Muscle layer of duodenum (tissue), 2 donors: ENCODE measurements at regions not wholly inside any gene's neighbourhood (a gene's known extent, or its start where the extent isn't known, plus 50 kb on each side); places are given as distances from the start of the nearest gene placed in this dataset.

Experiments used
- H3K27ac ChIP-seq: one replicate; pipeline ENCODE4 v1.7.0; 2013; ENCODE audit warnings: mild to moderate bottlenecking, low read length
- H3K27me3 ChIP-seq: one replicate; pipeline ENCODE4 v1.7.0; 2013; ENCODE audit warnings: low read depth, mild to moderate bottlenecking, control low read depth, low read length
- H3K36me3 ChIP-seq, 2 donors: one replicate each; pipeline ENCODE4 v1.7.0; 2013; ENCODE audit warnings: low read length in 2 of 2, control low read depth in 1 of 2, mild to moderate bottlenecking in 1 of 2; ENCODE audit not compliant: insufficient read depth in 2 of 2, control insufficient read depth in 1 of 2
- H3K4me1 ChIP-seq, 2 donors: one replicate each; pipeline ENCODE4 v1.7.0; 2013; ENCODE audit warnings: low read length in 2 of 2, mild to moderate bottlenecking in 2 of 2, control low read depth in 1 of 2, moderate library complexity in 1 of 2; ENCODE audit not compliant: insufficient read depth in 2 of 2, control insufficient read depth in 1 of 2
- H3K4me3 ChIP-seq, 2 donors: one replicate each; pipeline ENCODE4 v1.7.0; 2013; ENCODE audit warnings: low read length in 2 of 2, low read depth in 1 of 2, mild to moderate bottlenecking in 1 of 2
- H3K9me3 ChIP-seq, 2 donors: one replicate each; pipeline ENCODE4 v1.7.0; 2013; ENCODE audit warnings: low read length in 2 of 2, control low read depth in 1 of 2, mild to moderate bottlenecking in 1 of 2; ENCODE audit not compliant: control insufficient read depth in 1 of 2
- donor health status: healthy.

DNA sequence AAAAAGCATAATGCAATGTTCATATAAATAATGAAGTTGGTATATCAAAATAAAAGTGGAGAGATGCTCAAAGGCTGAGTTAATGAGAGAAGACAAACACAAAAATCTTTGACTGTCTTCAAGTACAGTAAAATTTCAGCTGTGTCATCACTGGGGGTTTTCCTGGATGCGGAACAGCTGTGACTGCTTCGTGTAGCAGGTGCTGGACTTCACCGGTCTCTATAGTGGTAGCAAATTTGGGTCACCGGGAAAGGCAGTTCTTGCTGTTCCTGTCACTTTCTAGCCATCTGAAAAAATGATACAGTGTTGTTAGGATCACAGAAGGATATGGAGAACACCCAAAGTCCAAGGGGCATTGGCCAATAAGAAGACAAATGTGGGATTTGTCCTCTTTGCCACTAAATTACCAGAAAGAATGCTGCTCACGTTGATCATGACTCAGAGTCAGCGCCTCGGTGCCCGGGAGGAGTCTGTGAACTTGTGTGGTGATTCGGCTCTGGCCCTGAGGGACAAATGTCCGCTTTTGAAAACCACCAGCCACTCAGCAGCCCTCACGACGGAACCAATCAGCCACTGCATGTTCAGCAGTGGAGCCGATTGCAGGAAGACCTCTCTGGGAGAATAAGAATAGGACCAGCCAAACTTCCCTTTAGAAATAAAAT, 230.1 kb upstream of the FAT1 start:
- Histone ChIP-seq H3K4me3 (no peak overlapping the region), H3K36me3 (no peaks in the 10 kb centered on the region), H3K27ac (no peak overlapping the region), H3K27me3 (no peaks in the 10 kb centered on the region), H3K9me3 (no peaks in the 10 kb centered on the region), H3K4me1 (no peaks in the 10 kb centered on the region)

DNA sequence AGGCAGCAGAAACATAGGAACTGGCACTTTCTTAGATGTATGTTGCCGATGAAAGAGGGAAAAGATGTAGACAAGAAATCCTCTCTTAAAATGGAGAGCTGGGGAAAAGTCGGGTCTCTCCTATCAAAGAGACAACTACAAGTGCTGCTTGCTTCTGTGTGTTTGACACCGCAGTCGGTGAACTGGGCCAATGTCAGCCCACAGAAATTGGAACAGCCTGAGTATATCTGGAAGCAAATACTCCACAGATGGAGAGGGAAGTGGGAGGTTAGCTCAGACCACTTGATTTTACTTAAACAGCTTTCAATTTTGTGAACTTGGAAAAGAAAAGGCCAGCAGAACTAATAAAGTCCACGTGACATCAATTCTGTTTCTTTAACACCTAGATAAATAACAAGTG, 230.9 kb upstream of the FAT1 start:
- Histone ChIP-seq H3K36me3 (no peaks in the 10 kb centered on the region), H3K27me3 (no peaks in the 10 kb centered on the region), H3K4me3 (no peak overlapping the region), H3K4me1 (no peaks in the 10 kb centered on the region), H3K27ac (no peak overlapping the region), H3K9me3 (no peaks in the 10 kb centered on the region)

DNA sequence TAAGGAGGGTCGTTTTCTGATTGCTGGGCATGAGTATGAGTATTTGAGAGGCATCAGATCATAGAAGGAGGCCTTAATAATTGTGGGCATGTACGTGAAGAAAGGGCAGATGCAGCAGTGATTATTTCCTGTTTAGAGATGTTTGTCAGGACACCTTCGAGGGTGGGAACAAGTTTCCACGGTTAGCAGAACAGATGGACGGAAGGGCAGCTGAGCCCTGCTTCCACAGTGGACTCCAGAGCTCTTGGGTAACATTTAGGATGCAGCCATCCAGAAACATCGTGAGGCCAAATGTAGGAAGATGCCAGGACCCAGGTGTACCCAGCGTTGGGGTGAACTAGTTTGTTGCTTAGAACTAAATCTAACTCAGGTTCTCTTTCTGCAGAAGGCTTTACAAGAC, 231.3 kb upstream of the FAT1 start:
- no peaks in the 10 kb centered on the region for H3K27me3 ChIP-seq
- no peaks in the 10 kb centered on the region for H3K9me3 ChIP-seq
- no peak overlapping the region for H3K27ac ChIP-seq
- no peaks in the 10 kb centered on the region for H3K4me1 ChIP-seq
- H3K4me3 ChIP-seq: no peak overlapping the region
- no peaks in the 10 kb centered on the region for H3K36me3 ChIP-seq

DNA sequence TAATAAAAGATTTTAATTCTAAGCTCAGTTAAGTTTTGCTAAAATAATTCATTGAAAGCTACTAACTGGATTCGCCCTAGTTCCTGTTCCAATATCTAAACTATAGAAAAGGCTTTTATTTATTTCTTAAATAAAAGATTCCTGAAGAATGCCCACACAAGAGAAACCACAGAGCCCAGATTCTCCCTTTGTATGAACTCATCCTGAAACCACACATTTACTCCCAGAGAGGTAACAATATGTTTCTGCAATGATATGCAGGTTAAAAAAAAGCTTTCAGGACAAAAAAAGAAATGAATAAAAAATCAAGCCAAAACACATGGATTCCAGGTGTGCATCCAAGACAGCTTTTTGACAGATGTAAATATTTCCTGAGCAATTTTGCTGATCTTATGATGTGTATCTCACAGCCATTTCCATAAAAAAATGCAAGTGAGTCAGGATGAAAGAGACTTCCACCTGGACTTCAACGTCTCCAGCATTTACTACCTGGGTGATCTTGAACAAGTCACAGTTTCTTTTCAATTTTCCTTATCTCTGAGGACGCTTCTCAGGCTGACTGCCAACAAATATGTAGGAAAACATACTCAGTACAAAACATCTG, 234.4 kb upstream of the FAT1 start:
- no peaks in the 10 kb centered on the region for H3K36me3 ChIP-seq
- H3K27ac ChIP-seq: no peak overlapping the region
- no peaks in the 10 kb centered on the region for H3K4me1 ChIP-seq
- no peaks in the 10 kb centered on the region for H3K9me3 ChIP-seq
- H3K27me3 ChIP-seq: no peaks in the 10 kb centered on the region
- H3K4me3 ChIP-seq: no peak overlapping the region

DNA sequence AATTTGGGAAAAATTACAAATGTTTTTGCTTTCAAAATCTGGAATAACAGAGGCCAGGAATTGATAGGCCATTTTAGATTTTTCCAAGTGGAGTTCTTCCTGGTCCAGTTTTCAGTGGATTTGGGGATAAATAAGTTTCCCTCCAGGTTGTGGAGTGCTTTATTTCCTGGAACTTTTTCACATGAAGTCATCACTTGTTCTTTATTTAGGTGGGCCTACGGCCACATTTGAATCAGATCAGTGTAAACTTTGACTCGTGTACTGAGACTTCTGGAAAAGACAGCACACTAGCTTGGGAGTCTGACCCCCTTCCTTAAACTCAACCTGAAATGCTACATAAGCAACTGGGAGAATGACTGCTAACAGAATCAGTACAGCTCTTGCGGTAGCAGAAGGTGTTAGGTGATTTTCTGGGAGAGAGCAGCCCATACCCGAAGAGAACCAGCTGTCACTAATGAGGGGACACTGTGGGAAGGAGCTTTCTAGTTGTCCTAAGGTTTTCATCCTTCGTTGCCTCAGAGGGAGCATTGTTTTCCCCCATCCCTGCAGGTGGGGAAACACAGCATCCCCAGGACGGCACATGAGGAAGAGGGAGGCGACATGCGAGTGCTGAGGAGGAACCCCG, 235.2 kb upstream of the FAT1 start:
- Histone ChIP-seq H3K36me3 (no peaks in the 10 kb centered on the region), H3K27me3 (no peaks in the 10 kb centered on the region), H3K4me1 (no peaks in the 10 kb centered on the region), H3K4me3 (no peak overlapping the region), H3K27ac (no peak overlapping the region), H3K9me3 (no peaks in the 10 kb centered on the region)

DNA sequence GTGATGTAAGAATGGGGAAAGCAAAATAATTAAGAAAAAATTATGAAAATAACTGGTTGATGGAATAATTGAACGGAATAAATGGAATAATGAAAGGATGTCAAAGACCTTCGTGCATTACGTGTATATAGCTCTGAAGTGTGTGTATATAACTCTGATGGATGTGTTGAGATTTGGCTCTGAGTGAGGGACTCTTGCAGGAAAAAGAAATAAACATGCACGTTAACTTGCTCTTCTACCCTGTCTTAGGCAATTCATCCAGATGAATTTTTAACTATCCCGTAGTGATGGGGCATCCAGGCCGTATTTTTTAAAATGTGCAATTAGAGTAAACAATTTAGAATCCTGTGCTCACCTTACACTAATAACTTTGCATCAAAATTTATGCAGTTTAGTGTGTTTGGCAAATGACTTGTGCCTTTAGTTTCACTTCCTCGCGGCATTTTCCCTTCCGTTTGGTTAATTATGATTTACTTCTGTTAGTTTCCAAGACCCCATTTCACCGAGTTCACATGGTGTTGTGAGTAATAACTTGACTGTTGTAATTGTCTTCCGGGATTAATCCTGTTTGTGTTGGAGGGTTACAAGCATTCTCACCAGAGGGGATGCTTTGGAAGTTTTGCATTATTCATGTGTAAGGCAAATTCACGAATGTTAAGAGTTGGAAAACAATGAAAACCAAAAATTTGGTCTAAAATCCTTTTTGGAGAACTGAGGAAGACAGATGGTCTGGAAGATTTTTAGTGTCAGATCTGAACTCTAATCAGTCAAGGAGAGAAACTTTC, 256.5 kb upstream of the FAT1 start:
- Histone ChIP-seq H3K4me1 (no peaks in the 10 kb centered on the region), H3K4me3 (no peak overlapping the region), H3K36me3 (no peaks in the 10 kb centered on the region), H3K9me3 (no peaks in the 10 kb centered on the region), H3K27me3 (no peaks in the 10 kb centered on the region), H3K27ac (no peak overlapping the region)

DNA sequence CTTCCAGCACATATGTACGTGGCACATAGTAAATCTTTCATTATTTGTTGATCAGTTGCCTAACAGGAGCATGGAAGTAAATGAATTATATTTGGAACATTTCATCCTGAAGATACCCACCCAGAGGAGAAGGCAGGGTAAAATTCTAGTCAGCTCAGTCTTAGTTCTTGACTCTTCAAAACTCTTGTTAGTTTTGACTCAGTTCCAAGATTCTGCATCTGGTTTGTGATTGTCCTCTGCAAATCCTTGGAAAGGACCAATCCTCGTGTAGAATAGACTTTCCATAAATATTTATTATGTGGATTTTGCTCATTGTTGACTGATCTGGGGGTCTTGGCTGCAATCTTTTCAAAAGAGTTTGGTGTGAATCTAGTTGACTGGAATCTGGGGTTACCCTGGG, 257.5 kb upstream of the FAT1 start:
- Histone ChIP-seq H3K27ac (no peak overlapping the region), H3K4me3 (no peak overlapping the region), H3K9me3 (no peaks in the 10 kb centered on the region), H3K36me3 (no peaks in the 10 kb centered on the region), H3K27me3 (no peaks in the 10 kb centered on the region), H3K4me1 (no peaks in the 10 kb centered on the region)

DNA sequence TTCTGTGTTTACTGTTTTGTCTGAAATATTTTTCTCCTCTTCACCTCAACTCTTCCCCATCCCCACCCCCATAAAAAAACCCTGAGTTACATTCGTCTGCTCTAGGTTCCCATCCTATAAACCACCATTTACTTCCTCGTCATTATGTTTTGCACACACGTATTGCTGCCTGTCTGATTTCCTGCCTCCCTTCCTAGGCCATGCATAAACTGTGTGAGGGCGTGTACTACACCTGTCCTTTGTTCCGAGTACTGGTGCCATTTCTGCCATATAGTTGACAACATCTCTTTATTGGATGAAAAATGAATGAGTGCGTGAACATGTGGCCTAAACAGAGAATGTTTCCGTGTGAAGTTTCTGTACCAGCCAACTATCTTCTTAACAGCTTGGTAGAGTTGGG, 258.5 kb upstream of the FAT1 start:
- no peak overlapping the region for H3K4me3 ChIP-seq
- no peaks in the 10 kb centered on the region for H3K36me3 ChIP-seq
- no peak overlapping the region for H3K27ac ChIP-seq
- no peaks in the 10 kb centered on the region for H3K27me3 ChIP-seq
- H3K9me3 ChIP-seq: no peaks in the 10 kb centered on the region
- no peaks in the 10 kb centered on the region for H3K4me1 ChIP-seq

DNA sequence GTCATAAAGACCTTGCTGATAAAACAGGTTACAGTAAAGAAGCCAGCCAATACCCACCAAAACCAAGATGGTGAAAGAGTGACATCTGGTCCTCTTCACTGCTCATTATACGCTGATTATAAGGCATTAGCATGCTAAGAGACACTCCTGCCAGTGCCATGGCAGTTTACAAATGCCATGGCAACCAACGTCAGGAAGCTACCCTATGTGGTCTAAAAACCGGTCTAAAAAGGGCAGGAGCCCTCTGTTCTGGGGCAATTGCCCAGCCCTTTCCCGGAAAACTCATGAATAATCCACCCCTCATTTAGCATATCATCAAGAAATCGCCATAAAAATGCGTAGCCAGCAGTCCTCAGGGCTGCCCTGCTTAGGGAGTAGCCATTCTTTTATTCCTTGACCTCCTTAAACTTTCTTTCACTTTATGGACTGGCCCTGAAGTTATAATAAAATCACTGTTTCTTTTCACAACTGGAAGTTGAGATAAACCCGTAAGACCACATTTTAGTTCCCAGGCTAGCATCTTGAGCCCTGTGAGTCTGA, 260.5 kb upstream of the FAT1 start:
- no peaks in the 10 kb centered on the region for H3K4me1 ChIP-seq
- no peaks in the 10 kb centered on the region for H3K27me3 ChIP-seq
- H3K4me3 ChIP-seq: no peak overlapping the region
- H3K27ac ChIP-seq: no peak overlapping the region
- no peaks in the 10 kb centered on the region for H3K9me3 ChIP-seq
- H3K36me3 ChIP-seq: no peaks in the 10 kb centered on the region

DNA sequence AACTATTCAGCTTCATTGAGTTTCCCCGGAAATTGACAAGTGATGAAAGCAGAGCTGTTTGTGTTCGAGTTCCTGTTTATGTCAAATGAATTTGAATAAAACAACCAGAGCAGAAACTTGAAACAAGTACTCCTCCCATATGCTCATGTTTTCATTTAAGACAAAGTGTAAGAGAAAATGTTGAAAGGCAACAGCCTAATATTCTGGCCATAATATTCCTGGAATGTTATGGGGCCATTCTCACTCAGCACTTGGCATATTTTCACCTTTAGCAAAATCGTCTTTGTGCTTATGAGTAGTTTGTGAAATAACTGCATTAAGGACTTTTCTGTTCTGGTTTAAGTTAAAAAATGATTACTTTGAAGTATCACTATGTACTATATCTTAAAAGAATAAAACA, 276.0 kb upstream of the FAT1 start:
- no peaks in the 10 kb centered on the region for H3K4me1 ChIP-seq
- H3K27ac ChIP-seq: no peak overlapping the region
- no peaks in the 10 kb centered on the region for H3K9me3 ChIP-seq
- H3K36me3 ChIP-seq: no peaks in the 10 kb centered on the region
- no peaks in the 10 kb centered on the region for H3K27me3 ChIP-seq
- H3K4me3 ChIP-seq: no peak overlapping the region

DNA sequence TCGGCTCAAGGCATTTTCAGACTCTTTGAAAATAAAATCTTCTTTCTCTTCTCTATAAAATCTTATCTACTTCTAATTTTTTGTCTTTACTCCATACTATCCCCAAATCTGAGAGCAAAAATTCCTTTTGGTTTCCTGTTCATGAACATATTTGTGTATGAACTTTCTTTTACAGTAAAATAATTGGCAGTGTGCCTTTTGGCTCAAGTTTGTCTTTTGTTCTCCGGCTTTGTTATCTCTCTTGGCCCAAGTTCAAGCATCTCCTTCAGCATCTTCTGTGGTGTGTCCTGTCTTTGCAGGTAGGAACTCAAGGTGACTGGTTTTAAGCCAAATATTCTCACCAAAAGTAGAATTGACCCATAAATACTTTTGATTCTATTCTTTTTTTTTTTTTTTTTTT, 276.6 kb upstream of the FAT1 start:
- no peaks in the 10 kb centered on the region for H3K27me3 ChIP-seq
- no peak overlapping the region for H3K4me3 ChIP-seq
- H3K4me1 ChIP-seq: no peaks in the 10 kb centered on the region
- H3K9me3 ChIP-seq: no peaks in the 10 kb centered on the region
- no peaks in the 10 kb centered on the region for H3K36me3 ChIP-seq
- H3K27ac ChIP-seq: no peak overlapping the region
